ENCODE measurements at regions not wholly inside any gene's neighbourhood (a gene's known extent, or its start where the extent isn't known, plus 50 kb on each side); places are given as distances from the start of the nearest gene placed in this dataset.

- TF ChIP-seq CTCF (IDR thresholded peaks at IDR 0.05) (no peak), POLR2AphosphoS5 (IDR thresholded peaks at IDR 0.05; ENCODE audit: low read depth, low read length) (no peak)
Measured at GRCh38 chr11:103798446-103798845, 238.0 kb upstream of the DDI1 start.
